Central memory CD4-positive, alpha-beta T cell (primary cell): ENCODE measurements at regions not wholly inside any gene's neighbourhood (a gene's known extent, or its start where the extent isn't known, plus 50 kb on each side); places are given as distances from the start of the nearest gene placed in this dataset.
A peak's percentile ranks its signal among the peaks of the same experiment; 100 is the strongest.

Experiments used
- DNase-seq: peaks from one replicate; pipeline ENCODE4 v3.0.0; 2022

DNA sequence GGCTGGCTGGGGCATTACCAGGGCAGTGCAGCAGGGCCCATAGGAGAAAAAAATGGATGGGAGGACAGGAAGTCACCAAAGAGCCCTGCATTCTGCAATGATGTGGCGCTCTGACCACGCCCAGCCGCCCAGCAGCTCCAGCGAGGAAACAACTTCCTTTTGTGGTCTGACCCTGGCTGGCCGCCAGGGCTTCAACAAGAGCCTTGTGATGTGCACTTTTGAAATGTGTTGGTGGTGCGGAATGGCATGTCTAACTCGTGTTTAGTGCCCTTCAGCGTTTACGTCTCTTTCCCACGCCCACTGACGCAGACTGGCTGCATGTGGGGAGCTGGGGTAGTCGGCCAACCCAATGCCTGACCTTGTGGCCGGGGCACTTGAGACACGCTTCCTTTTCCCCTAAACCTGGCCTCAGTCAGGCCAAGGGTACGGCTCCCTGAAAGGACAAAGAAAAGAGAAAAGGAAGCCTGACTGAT is 81.9 kb upstream of the CTNNB1 start:
- peak; percentile 90 for DNase-seq

DNA sequence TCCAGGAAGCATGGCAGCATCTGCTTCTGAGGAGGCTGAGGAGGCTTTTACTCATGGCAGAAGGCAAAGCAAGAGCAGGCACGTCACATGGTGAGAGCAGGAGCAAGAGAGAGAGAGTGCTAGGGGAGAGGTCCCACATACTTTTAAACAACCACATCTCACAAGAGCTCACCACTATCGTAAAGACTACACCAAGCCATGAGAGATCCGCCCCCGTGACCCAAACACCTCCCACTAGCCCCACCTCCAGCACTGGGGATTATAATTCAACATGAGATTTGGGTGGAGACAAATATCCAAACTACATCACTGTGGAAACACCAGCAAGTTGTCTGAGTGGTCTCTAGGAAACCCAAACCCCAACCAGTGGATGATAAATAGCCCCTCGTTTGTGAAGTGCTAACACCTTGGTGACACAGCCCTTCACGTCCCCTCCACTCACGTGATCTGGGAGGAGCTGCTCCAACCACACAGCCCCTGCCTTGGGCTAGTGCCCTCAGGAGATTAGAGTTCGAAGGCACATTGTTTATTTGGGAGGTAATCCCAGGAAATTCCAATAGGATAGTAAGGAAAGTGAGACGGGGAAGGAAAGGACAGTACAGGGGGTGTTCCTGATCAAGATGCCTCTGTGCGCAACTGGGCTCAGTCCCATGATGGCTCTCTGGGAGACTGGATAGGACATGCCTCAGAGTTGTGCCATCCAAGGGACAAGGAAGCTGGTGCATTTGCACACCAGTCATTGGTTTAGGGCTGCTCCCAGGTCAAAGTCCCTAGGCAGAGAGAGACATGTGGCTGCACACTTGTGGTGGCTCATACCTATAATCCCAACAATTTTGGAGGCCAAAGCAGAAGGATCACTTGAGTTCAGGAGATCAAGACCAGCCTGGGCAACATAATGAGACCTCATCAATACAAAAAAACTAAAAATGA is 80.6 kb upstream of the CTNNB1 start:
- peak; percentile 4 for DNase-seq

DNA sequence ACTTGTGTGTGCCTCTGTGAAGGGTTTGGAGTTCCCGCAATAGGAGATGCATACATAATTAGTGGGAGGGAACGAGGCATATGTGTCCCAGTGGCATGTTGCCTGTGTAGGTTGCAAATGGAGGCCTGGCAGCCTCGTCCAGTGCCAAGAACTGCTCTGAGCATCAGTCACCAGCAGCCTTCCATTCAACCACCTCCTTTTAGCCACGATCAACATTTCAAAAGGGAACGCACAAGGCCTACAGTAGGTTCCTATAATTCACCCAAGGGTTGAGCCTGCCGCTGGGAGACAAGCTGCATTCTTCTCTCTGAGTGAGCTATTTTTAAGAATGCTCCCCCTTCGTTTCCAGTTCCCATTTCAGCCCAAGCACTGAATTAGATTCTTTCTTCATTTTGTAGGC is 78.8 kb upstream of the CTNNB1 start:
- DNase-seq = no peak

DNA sequence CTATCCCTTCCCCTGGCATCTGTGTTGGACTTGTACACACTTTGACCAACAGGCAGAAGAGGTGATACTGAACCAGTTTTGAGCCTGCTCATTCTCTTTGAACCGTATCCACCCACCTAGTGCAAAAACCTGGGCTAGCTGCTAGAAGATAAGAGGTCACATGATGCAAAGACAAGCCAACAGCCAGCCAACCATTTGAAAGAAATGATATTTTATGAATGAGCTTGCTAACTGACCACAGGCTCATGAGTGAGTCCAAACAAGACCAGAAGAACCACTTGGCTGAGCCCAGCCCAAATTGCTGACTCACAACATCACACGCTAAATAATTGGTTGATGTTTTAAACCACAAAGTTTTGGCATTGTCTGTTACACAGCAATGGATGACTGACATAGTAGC is 74.0 kb upstream of the CTNNB1 start:
- DNase-seq = no peak

DNA sequence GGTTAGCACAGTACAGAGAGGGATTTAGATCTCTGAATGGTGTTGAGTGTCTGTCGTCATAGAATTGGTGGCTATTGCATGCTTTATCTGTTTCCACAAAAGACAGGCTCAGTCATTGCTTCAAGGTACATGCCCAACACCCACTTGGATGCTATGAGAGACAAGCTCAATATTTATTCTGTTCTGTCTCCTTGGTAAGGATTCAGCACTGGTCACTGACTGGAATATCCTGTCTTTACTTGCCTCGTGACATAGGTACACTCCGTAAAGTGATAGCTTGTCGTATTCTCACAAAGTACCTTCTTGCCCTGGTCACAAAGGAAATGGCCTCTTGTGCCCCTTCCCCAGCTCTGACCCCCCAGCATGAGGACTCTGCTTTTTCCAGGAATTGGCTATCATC is 72.8 kb upstream of the CTNNB1 start:
- DNase-seq = no peak

DNA sequence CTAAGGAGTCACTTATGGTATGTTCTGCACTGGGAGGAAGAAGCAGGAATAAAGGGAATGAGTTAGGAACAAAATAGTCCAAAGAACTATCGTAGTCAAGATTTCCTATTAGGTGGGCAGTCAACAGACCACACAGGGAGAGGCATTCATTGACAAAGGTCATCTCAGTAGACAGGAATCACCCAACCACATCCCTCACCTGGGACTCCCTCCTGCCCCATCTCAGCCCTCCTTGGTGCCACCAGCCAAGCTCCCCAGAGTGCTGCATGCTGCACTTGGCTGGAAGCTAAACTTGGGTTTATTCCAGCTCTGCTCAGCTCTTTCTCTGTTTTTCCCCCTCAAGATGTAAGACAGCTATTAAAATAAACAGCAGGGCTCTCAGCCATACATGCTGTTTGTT is 72.3 kb upstream of the CTNNB1 start:
- no peak for DNase-seq

DNA sequence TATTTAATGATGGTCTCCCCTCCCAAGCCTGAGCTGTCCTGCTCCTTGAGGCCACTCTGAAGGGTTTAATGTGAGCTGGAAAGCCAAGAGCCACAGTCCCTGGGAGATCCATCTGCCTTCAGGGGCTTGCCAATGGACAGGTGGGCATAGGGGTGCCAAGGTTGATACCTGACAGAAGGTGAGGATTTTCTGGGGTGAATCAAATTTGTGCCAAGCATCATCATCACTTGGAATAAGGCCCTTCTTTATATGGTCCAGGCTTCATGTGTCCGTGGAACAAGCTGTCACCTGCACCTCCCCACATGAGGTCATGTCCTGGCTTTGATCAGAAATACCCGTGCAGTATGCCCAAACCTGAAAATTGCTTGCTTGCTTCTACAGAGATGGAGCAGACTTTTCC is 71.9 kb upstream of the CTNNB1 start:
- DNase-seq = no peak

DNA sequence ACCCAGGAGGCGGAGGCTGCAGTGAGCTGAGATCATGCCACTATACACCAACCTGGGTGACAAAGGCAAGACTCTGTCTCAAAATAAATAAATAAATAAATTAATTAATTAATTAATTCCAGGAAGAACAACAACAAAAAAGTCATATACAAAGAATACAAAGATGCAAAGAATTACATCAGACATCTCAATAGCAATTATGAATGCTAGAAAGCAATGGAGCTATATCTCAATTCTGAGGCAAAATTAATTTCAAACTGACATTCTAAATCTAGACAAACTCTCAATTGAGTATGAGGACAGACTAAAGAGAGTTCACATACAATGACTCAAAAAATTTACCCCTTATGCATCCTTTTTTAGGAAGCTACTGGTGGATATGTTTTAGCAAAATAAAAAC is 69.6 kb upstream of the CTNNB1 start:
- no peak for DNase-seq

DNA sequence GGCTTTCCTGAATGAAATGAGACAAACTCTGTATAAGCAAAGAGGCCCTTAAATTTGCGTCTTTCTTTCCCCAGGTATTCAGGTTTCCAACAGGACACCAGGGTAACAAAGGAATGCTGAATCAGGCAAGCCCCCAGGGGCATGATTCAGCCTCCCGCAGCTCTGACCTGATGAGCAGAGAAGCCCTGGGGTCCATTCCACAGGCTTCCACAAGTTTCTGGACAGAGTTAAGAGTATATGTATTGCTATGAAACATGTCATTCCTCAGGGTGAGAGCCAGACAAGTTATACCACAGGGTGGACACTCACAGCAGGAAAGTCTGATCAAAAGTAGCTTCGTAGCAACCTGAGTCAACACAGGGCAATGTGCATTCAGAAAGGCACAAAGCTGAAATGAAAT is 68.1 kb upstream of the CTNNB1 start:
- DNase-seq = no peak

DNA sequence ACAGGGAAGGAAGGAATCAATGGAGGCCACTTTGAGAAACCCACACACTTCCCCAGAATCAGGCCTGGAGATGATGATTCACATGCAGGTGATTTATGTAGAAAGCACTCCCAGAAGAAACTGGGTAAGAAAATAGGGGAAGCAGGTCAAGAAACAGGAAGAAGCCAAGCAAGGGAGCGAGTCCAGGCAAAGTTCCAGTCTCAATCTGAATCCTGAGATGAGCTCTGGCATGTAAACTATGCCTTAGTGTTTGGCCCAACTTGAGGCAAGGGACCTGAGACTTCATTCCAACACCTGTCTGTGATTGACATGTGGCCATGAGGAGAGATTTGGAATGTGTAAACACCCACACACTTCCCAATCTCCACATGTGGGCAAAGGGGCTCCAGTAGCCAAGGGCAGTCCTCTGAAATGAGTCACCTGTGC is 61.6 kb upstream of the CTNNB1 start:
- no peak for DNase-seq

DNA sequence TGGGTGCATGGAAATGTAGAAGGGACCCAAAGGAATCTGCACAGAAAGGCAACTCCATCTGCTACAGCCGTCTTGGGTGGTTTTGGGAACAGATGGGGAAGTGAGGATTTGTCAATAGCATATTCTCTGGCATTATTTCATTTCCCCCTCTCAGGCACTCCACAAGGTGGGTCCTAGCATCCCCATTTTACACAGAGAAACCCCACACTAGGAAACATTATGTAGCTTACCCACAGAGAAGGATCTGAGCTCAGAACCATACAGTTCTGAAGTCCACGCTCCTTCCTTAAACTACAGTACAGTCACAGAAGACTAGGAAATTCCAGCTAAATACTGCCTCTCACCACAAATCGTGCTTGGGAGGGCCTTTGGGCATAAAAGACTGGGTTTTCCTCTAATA is 61.2 kb upstream of the CTNNB1 start:
- DNase-seq = no peak

DNA sequence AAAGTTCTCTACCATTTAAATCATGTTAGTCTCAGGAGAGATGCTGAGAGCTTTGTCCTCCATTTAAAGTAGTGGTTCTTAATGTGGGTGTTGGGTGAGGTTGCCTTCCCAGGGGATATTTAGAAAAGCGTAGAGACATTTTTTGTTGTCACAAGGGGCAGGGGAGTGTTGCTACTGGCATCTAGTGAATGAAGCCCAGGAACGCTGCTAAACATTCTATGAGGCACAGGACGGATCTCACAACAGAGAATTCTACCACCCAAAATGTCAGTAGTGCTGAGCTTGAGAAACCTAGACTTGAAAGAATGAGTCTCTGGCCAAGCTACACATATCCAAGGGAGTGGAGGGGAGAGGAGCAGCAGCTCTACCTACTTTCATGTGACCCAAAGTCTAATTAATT is 60.7 kb upstream of the CTNNB1 start:
- no peak for DNase-seq

DNA sequence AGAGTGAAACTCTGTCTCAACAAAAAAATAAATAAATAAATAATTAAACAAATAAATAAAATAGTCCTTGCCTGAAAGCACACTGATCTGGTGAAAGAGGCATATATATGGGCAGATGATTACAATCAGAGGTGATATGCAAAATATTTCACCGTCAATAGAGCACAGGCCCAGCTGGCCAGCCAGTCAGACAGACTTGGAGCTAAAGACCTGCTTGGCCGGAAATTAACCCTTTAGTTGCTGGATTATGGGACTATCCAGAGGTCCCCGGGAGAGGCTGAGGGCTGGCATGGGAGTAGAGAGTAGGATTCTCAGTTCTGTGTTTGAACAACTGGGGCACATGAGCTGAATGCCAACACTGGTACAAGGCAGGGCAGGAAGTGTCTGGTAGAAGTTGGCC is 59.1 kb upstream of the CTNNB1 start:
- DNase-seq = no peak

DNA sequence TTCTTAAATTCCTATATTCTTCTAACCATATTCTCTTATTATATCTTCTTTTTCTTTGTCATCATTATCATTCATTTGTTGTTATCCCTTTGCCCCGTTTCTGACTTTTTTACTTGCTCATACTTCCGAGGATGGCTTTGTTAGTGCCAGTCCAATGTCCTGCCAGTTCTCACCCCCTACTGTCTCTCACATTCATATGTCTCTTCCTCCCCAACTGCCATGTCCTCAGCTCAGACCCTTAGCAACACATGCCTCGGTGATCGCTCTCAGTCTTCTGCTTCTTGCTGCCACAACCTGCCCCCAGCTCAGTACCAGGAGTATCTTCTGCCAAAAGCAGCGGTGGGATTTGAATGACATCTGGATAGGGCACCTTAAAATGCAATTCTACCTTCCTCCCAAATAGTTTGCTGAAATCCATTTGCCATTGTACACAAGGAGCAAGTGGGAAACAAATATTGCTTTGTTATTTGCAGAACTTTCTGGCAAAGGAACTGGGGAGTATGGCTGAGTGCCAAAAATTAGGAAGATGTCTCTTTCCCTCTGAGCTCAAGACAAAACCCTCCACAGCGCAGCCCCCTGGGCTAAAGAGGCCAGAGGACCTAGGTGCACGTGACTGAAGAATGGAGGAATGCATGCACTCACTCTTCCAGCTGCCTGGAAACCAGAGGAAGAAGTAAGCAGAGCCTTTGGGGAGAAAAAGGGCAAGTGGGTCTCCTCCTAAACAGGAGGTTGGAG is 57.7 kb upstream of the CTNNB1 start:
- DNase-seq = no peak

DNA sequence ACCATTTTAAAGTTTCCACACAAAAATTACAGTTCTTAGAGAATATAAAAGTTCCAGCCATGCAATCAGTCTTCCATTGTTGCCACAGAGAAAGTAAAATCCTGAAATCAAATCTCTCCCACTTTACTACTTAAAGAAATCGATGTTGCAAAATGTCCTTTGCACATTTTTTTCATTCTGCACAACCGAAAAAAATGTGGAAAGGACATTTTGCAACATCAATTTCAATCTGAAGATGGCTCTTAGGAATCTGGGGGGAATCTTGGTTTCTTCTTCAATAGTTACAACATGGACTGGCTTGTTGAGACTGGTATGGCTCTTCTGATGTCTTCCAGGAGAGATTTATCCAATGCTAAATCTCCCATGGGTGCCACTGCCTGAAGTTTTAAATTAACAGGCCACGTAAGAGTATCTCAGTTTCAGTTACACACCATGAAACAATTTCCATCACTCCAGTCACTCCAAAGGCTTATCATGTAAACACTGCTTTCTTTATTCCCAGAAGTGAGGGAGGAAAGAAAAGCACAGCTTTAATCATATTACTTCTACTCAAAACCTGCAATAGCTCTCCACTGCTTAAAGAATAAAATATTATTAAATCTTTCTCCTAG is 55.8 kb upstream of the CTNNB1 start:
- no peak for DNase-seq

DNA sequence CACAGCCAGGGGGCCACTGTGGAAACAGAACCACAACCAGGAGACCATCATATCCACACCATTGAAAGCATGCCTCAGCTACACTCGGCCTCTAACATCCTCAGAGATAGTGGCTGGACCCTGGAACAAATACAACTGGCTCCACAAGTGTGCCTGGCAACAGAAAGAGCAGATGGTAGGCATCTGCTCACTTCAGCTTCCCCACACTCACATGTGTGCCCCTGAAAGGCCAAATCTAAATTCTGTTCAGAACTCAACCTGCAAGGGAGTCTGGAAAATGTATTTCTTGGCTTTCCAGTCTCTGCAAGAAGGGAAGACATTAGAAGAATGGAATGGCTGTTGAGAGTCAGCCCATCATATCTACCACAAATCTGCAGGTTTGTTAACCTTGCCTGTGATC is 54.7 kb upstream of the CTNNB1 start:
- DNase-seq = no peak

DNA sequence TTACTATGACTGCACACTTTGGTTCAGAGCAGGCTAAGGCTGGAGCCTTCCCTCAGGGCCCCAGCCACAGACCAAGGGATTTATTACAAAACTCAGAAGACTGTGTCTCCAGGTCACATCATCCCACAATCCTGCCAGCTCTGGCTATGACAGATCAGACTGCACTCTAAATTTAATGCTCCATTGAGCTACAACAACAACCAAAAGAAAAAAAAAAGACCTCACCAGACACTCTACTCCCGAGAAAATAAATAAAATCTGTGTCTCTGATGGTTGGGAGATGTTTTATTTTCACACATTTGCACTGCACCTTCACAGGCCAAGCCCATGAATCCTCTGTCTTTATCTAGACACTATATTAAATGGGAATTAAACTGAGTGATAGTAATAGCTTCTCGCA is 50.8 kb upstream of the CTNNB1 start:
- DNase-seq = no peak

DNA sequence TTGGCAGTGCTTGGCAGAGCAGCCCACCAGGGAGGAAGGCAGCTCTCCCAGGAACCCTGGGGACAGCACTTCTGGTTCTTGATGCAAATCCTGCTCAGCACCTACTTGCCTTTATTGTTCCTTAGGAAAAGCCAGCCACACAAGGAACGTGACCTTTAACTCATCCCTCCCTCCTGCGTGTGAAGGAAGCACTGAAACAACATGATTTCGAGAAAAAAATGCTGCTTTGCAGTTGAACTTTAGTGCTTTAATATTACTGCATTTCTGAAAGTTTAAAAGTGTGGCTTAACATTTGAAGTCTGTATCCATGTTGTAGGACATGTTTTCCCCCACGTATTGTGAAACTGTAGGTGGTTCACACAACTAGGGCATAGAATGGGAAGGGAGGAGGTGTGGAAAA is 50.4 kb upstream of the CTNNB1 start:
- DNase-seq = no peak
